Activated T-helper 1 cell treated with anti-CD3 and anti-CD28 coated beads, Interleukin-12 subunit alpha, Interleukin-12 subunit beta, Interleukin-2, Interleukin-4 antibody, amounts not matched to agents 30 ng/mL and 10 ng/mL and 1 ng/mL, durations not matched to agents 14 hours and 24 hours and 36 hours (primary cell): ENCODE measurements at regions not wholly inside any gene's neighbourhood (a gene's known extent, or its start where the extent isn't known, plus 50 kb on each side); places are given as distances from the start of the nearest gene placed in this dataset.
"Not testable (repeated sequence)": the region's sequence is repeated elsewhere in the genome, so short reads cannot be mapped to it uniquely, and the experiment has no call there.

Source experiments
- DNase-seq: peaks from one replicate; pipeline ENCODE4 v3.0.0; 2021; ENCODE audit warnings: low spot score
- H3K27ac Mint-ChIP-seq: one replicate; pipeline ENCODE4 v1.8.0; 2021; ENCODE audit warnings: mild to moderate bottlenecking, mixed read lengths
- H3K27me3 Mint-ChIP-seq: one replicate; pipeline ENCODE4 v1.8.0; 2022; ENCODE audit warnings: mild to moderate bottlenecking, moderate library complexity, mixed read lengths; ENCODE audit not compliant: insufficient read depth
- H3K36me3 Mint-ChIP-seq: one replicate; pipeline ENCODE4 v1.8.0; 2021; ENCODE audit warnings: low read depth, mixed read lengths
- H3K4me1 Mint-ChIP-seq: one replicate; pipeline ENCODE4 v1.8.0; 2021; ENCODE audit warnings: low read depth, mixed read lengths
- H3K4me3 Mint-ChIP-seq: one replicate; pipeline ENCODE4 v1.8.0; 2021; ENCODE audit warnings: mild to moderate bottlenecking, moderate library complexity, mixed read lengths
- H3K9me3 Mint-ChIP-seq: one replicate; pipeline ENCODE4 v1.8.0; 2021; ENCODE audit warnings: mixed read lengths
- intact Hi-C: fragments of 100-400 bp; cut with micrococcal nuclease; formaldehyde crosslinking; loops from one replicate; pipeline ENCODE4 v1.15.1; 2024

DNA sequence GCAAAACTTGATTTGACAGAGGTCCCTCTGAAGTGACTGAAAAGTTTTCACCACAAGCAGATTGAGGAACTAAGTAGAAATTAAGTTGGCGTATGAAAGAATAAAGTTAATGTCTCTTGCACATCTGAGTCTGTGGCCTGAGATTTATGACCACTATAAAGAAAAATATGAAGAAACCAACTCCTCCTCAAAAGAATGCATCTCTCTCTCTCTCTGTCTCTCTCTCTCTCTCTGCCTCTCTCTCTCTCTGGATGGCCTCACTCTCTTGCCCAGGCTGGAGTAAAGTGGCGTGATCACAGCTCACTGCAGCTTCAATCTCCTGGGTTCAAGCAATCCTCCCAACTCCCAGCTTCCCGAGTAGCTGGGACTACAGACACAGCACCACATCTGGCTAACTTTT is 55.2 kb downstream of the RPL22L1 start:
- H3K36me3 Mint-ChIP-seq, result no peaks in the 10 kb centered on the region
- no peak overlapping the region for H3K27ac Mint-ChIP-seq
- peaks cover 8% of the 10 kb centered on the region for H3K27me3 Mint-ChIP-seq

DNA sequence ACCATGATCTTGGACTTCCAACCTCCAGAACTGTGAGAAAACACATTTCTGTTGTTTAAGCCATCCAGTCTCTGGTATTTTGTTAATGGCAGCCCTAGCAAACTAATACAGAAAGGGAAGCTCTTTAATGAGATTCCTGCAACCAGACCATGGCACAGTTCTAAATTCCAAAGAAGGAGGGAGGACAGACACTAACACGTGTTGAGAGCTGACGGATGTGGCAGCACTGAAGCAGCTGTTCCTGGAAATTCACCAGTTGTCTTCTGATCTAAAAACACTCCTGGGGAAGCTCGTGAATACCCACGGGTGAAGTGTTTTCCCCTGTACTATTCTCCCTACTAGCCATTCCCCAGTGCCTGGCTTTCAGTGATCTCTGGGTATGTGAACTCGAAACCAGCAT is 56.7 kb downstream of the RPL22L1 start:
- no peak overlapping the region for H3K4me3 Mint-ChIP-seq
- intact Hi-C loops, result loop anchor here (5.0 kb wide), 3 partner anchors 306 to 1051 kb away; partner anchors contain the start of gene GPR160

More for the DNA sequence above, 55.2 kb downstream of the RPL22L1 start:
- Mint-ChIP-seq H3K9me3 (no peaks in the 10 kb centered on the region), H3K4me1 (peaks cover 6% of the 10 kb centered on the region), H3K4me3 (no peak overlapping the region)
- intact Hi-C loops, result loop anchor here (5.0 kb wide), 3 partner anchors 308 to 1053 kb away; partner anchors contain the start of gene GPR160
- no peak for DNase-seq

DNA sequence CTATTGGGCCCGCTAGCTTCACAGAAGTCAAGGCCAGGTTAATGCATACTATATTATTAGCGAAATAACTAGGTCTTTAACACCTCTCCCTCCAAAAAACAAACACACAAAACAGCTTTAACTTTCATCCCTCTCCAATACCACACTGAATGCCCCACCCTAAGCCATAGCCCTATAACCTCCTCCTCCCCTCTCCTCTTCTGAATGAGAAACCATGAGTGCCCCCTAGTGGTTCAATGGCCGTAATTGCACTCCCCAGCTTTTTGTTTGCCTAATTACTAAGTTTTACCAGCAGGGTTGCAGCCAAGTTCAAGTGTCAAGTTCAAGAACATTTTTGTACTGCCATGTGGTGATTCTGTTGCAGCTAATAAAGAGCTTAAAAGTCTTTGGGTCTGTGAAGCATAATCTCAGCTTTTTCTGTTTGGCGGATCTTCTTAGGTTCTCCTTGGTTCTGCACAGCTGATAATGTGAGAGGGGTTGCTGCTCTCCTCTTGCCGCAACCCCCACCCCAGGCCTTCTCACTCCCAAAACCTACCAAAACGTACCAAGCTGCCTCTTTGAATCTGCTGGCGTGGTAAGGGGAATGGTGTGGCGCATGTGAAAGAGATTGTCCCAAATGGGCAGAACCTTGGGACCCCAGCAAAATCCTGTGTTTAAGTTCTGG is 57.9 kb downstream of the RPL22L1 start:
- intact Hi-C loops, result loop anchor here (1.0 to 5.0 kb wide), 7 partner anchors 305 to 1050 kb away; partner anchors contain the start of gene GPR160
- Mint-ChIP-seq H3K9me3 (no peaks in the 10 kb centered on the region), H3K4me1 (peaks cover 6% of the 10 kb centered on the region), H3K27me3 (peaks cover 10% of the 10 kb centered on the region), H3K36me3 (no peaks in the 10 kb centered on the region), H3K4me3 (no peak overlapping the region), H3K27ac (no peak overlapping the region)
- peak; percentile 49 for DNase-seq

More for the DNA sequence above, 56.7 kb downstream of the RPL22L1 start:
- H3K9me3 Mint-ChIP-seq, result no peaks in the 10 kb centered on the region
- no peak for DNase-seq
- H3K27ac Mint-ChIP-seq, result no peak overlapping the region
- H3K4me1 Mint-ChIP-seq, result peaks cover 6% of the 10 kb centered on the region
- no peaks in the 10 kb centered on the region for H3K36me3 Mint-ChIP-seq
- peaks cover 9% of the 10 kb centered on the region for H3K27me3 Mint-ChIP-seq

DNA sequence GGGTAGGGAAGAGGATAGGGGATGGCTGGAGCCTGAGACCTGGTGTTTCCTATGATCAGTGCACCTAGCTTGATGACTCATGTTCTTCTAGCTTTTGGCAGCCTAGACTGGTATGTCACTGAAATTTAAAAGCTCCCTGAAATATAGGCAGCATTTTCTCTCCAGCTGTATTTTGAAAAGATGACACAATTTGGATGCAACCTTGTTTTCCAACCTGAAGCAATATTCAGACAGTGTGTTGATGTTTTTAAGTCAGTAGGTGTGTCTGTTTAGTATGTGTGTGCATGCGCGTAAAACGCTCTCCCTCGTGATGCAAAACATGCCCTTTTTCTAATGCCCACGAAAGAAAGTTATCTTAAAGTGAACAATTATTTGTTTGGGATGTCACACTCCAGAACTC is 58.5 kb downstream of the RPL22L1 start:
- Mint-ChIP-seq H3K4me1 (peaks cover 6% of the 10 kb centered on the region), H3K27ac (no peak overlapping the region), H3K36me3 (no peaks in the 10 kb centered on the region), H3K4me3 (no peak overlapping the region), H3K27me3 (peaks cover 10% of the 10 kb centered on the region), H3K9me3 (no peaks in the 10 kb centered on the region)
- no peak for DNase-seq
- intact Hi-C loops, result loop anchor here (5.0 kb wide), 3 partner anchors 304 to 1049 kb away; partner anchors contain the start of gene GPR160

- Mint-ChIP-seq H3K36me3 (no peaks in the 10 kb centered on the region), H3K4me1 (peaks cover 6% of the 10 kb centered on the region), H3K27ac (no peak overlapping the region), H3K27me3 (peaks cover 9% of the 10 kb centered on the region), H3K9me3 (no peaks in the 10 kb centered on the region), H3K4me3 (no peak overlapping the region)
- intact Hi-C loops, result loop anchor here (5.0 kb wide), 3 partner anchors 303 to 1048 kb away; partner anchors contain the start of gene GPR160
- DNase-seq, result no peak
These were observed 60.0 kb downstream of the RPL22L1 start for GRCh38 chr3:170809975-170810357.

- Mint-ChIP-seq H3K27me3 (peaks cover 7% of the 10 kb centered on the region), H3K27ac (no peak overlapping the region), H3K36me3 (no peaks in the 10 kb centered on the region), H3K9me3 (no peaks in the 10 kb centered on the region), H3K4me1 (peaks cover 6% of the 10 kb centered on the region), H3K4me3 (no peak overlapping the region)
- DNase-seq, result no peak
- intact Hi-C loops, result no loop called here
These were observed 60.7 kb downstream of the RPL22L1 start for GRCh38 chr3:170809007-170809974.

DNA sequence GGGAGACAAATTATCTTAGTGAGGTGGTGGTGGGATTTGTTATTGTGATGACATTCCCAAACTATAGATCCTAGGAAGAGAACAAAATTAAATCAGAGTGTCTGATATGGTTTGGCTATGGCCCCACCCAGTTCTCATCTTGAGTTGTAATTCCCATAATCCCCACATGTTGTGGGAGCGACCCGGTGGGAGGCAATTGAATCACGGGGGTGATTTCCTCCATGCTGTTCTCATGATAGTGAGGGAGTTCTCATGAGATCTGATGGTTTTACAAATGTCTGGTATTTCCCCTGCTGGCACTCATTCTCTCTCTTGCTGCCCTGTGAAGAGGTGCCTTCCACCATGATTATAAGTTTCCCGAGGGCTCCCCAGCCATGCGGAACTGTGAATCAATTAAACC is 62.0 kb downstream of the RPL22L1 start:
- Mint-ChIP-seq H3K36me3 (no peaks in the 10 kb centered on the region), H3K4me1 (peaks cover 6% of the 10 kb centered on the region), H3K9me3 (no peaks in the 10 kb centered on the region), H3K27me3 (peaks cover 7% of the 10 kb centered on the region), H3K4me3 (no peak overlapping the region), H3K27ac (no peak overlapping the region)
- intact Hi-C loops, result no loop called here
- DNase-seq, result no peak

GRCh38 chr3:170806676-170807075 is 63.3 kb downstream of the RPL22L1 start:
- intact Hi-C loops, result no loop called here
- no peak overlapping the region for H3K27ac Mint-ChIP-seq
- no peak for DNase-seq
- H3K4me3 Mint-ChIP-seq, result no peak overlapping the region
- H3K27me3 Mint-ChIP-seq, result peaks cover 9% of the 10 kb centered on the region
- H3K36me3 Mint-ChIP-seq, result no peaks in the 10 kb centered on the region
- H3K9me3 Mint-ChIP-seq, result no peaks in the 10 kb centered on the region
- peaks cover under 1% of the 10 kb centered on the region for H3K4me1 Mint-ChIP-seq

GRCh38 chr3:170806141-170806540 is 63.9 kb downstream of the RPL22L1 start:
- Mint-ChIP-seq H3K4me1 (no peaks in the 10 kb centered on the region), H3K36me3 (no peaks in the 10 kb centered on the region), H3K27me3 (peaks cover 12% of the 10 kb centered on the region), H3K27ac (no peak overlapping the region), H3K4me3 (no peak overlapping the region), H3K9me3 (no peaks in the 10 kb centered on the region)
- intact Hi-C loops, result no loop called here
- DNase-seq, result no peak

DNA sequence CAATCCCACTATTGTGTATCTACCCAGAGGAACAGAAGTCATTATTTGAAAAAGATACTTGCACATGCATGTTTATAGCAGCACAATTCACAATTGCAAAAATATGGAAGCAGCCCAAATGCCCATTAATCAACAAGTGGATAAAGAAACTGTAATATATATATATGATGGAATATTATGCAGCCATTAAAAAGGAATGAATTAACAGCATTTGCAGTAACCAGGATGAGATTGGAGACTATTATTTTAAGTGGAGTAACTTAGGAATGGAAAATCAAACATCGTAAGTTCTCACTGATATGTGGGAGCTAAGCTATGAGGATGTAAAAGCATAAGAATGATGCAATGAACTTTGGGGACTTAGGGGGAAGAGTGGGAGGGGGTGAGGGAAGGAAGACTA is 64.7 kb downstream of the RPL22L1 start:
- H3K27me3 Mint-ChIP-seq, result peaks cover 12% of the 10 kb centered on the region
- H3K36me3 Mint-ChIP-seq, DNase-seq, H3K4me1 Mint-ChIP-seq, H3K9me3 Mint-ChIP-seq, H3K4me3 Mint-ChIP-seq, H3K27ac Mint-ChIP-seq, intact Hi-C loops: not testable (repeated sequence)

DNA sequence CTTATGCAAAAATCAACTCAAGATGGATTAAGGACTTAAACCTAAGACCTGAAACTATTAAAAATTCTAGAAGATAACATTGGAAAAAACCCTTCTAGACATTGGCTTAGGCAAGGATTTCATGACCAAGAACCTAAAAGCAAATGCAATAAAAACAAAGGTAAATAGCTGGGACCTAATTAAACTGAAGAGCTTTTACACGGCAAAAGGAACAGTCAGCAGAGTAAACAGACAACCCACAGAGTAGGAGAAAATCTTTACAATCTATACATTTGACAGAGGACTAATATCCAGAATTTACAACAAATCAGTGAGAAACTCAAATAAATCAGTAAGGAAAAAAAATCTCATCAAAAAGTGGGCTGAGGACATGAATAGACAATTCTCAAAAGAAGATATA is 65.4 kb downstream of the RPL22L1 start:
- DNase-seq, intact Hi-C loops, H3K4me1 Mint-ChIP-seq, H3K27ac Mint-ChIP-seq, H3K9me3 Mint-ChIP-seq, H3K4me3 Mint-ChIP-seq, H3K36me3 Mint-ChIP-seq: not testable (repeated sequence)
- H3K27me3 Mint-ChIP-seq, result peaks cover 11% of the 10 kb centered on the region

DNA sequence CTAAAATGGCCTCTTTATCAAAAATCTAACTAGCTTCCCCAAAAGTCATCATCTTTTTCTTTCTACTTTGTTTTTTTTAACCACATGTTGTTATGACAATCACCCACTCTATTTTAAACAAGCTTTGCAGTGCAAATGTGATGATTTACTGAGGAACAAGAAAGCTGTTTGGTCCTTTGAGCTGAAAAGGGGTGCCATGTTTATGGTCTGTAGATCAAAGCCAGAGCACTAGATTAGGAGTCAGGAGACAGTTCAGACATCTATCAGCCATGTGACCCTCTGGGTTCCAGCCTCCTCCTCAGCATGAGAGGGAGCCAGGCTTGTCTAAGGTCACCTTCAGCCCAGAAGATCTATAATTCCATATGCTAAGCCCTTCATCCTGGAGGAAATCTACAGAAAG is 65.9 kb downstream of the RPL22L1 start:
- Mint-ChIP-seq H3K4me3 (no peak overlapping the region), H3K27ac (no peak overlapping the region), H3K4me1 (no peaks in the 10 kb centered on the region), H3K36me3 (no peaks in the 10 kb centered on the region), H3K9me3 (no peaks in the 10 kb centered on the region), H3K27me3 (peaks cover 11% of the 10 kb centered on the region)
- intact Hi-C loops, result no loop called here
- no peak for DNase-seq
